KMS-11 (cell line): ENCODE measurements at regions not wholly inside any gene's neighbourhood (a gene's known extent, or its start where the extent isn't known, plus 50 kb on each side); places are given as distances from the start of the nearest gene placed in this dataset.

Experiments
- H2AFZ ChIP-seq: fragments of 200-600 bp; sonication (generic); 2 replicates; pipeline ENCODE4 v1.6.1; 2016; ENCODE audit warnings: antibody characterized with exemption, mixed run types, low read depth
- H3K27ac ChIP-seq: fragments of 200-600 bp; sonication (generic); 2 replicates; pipeline ENCODE4 v1.6.1; 2016; ENCODE audit warnings: mild to moderate bottlenecking, mixed run types
- H3K27me3 ChIP-seq: fragments of 200-600 bp; sonication (generic); 2 replicates; pipeline ENCODE4 v1.6.1; 2017; ENCODE audit warnings: mild to moderate bottlenecking, low read depth, mixed run types, moderate library complexity; ENCODE audit not compliant: insufficient read depth
- H3K36me3 ChIP-seq: fragments of 200-600 bp; sonication (generic); 2 replicates; pipeline ENCODE4 v1.6.1; 2017; ENCODE audit warnings: mild to moderate bottlenecking, mixed run types; ENCODE audit not compliant: insufficient read depth
- H3K4me1 ChIP-seq: fragments of 200-600 bp; sonication (generic); 2 replicates; pipeline ENCODE4 v1.6.1; 2016; ENCODE audit warnings: mild to moderate bottlenecking, low read depth, mixed run types; ENCODE audit not compliant: poor library complexity, severe bottlenecking
- H3K4me2 ChIP-seq: fragments of 200-600 bp; sonication (generic); 2 replicates; pipeline ENCODE4 v1.7.0; 2016; ENCODE audit warnings: mild to moderate bottlenecking, mixed run types
- H3K4me3 ChIP-seq: fragments of 200-600 bp; sonication (generic); IDR thresholded peaks from 2 replicates; pipeline ENCODE4 v1.6.1; 2017; ENCODE audit warnings: low read depth, low read length, mixed read lengths; ENCODE audit not compliant: insufficient read depth
- H3K79me2 ChIP-seq: fragments of 200-600 bp; sonication (generic); 2 replicates; pipeline ENCODE4 v1.6.1; 2016; ENCODE audit warnings: low read depth, mixed run types; ENCODE audit not compliant: insufficient read depth
- H3K9ac ChIP-seq: fragments of 200-600 bp; sonication (generic); 2 replicates; pipeline ENCODE4 v1.6.1; 2016; ENCODE audit warnings: mild to moderate bottlenecking, mixed run types
- H4K20me1 ChIP-seq: fragments of 200-600 bp; sonication (generic); 2 replicates; pipeline ENCODE4 v1.6.1; 2016; ENCODE audit warnings: mild to moderate bottlenecking, mixed run types; ENCODE audit not compliant: insufficient read depth
- TF ChIP-seq, protein P1 (sequence below): fragments of 200-600 bp; sonication (generic); conservative IDR thresholded peaks from 2 replicates; pipeline ENCODE4 v1.6.1; 2017; ENCODE audit warnings: low read depth, mild to moderate bottlenecking, antibody characterized with exemption, low read length, moderate library complexity, mixed read lengths

DNA sequence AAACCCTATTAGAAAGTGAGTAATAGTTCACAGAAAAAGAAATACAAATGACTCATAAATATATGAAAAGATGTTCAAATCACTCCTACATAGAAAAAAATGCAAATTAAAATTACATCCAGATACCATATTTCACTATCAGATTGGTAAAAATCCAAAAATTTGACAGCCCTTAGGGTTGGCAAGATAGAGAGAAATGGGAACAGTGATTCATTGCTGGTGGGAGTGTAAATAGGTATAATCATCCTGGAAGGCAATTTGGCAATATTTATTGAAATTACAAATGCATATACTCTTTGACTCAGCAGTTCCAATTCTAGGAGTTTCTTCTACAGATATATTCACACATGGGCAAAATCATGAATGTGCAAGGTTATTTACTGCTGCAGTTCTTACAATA, 273.5 kb downstream of the NR2F1-AS1 start:
- Histone ChIP-seq H3K36me3 (no peaks in the 10 kb centered on the region), H3K4me3 (no peak overlapping the region), H3K79me2 (no peaks in the 10 kb centered on the region), H3K27ac (no peak overlapping the region), H2AFZ (no peak overlapping the region), H4K20me1 (no peaks in the 10 kb centered on the region), H3K4me1 (no peaks in the 10 kb centered on the region), H3K27me3 (no peaks in the 10 kb centered on the region), H3K9ac (no peak overlapping the region), H3K4me2 (no peak overlapping the region)
- TF ChIP-seq, protein P1, sequence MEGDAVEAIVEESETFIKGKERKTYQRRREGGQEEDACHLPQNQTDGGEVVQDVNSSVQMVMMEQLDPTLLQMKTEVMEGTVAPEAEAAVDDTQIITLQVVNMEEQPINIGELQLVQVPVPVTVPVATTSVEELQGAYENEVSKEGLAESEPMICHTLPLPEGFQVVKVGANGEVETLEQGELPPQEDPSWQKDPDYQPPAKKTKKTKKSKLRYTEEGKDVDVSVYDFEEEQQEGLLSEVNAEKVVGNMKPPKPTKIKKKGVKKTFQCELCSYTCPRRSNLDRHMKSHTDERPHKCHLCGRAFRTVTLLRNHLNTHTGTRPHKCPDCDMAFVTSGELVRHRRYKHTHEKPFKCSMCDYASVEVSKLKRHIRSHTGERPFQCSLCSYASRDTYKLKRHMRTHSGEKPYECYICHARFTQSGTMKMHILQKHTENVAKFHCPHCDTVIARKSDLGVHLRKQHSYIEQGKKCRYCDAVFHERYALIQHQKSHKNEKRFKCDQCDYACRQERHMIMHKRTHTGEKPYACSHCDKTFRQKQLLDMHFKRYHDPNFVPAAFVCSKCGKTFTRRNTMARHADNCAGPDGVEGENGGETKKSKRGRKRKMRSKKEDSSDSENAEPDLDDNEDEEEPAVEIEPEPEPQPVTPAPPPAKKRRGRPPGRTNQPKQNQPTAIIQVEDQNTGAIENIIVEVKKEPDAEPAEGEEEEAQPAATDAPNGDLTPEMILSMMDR: no peak

DNA sequence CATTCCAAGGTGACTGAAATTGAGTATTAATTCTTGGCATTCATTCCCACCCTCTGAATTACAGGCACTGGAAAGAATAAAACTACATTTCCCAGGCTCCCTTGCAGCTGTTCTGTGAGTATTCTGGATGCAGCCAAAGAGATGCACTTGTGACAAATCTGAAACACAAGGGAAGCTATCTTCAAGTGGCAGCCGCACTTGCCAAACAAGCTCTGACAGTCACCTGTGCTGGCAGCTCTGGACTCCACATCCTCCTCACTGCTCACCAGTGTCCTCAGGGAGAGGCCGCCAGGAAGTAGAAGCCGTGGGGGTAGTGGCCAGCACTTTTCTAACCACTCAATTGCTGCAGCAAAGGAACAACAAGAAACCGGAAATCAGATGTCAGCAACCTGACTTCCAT, 275.0 kb downstream of the NR2F1-AS1 start:
- Histone ChIP-seq H2AFZ (no peak overlapping the region), H3K4me3 (no peak overlapping the region), H3K4me2 (no peak overlapping the region), H3K9ac (no peak overlapping the region), H3K79me2 (no peaks in the 10 kb centered on the region), H3K36me3 (no peaks in the 10 kb centered on the region), H3K27me3 (no peaks in the 10 kb centered on the region), H3K27ac (no peak overlapping the region), H3K4me1 (no peaks in the 10 kb centered on the region), H4K20me1 (no peaks in the 10 kb centered on the region)
- TF ChIP-seq, protein P1: no peak

DNA sequence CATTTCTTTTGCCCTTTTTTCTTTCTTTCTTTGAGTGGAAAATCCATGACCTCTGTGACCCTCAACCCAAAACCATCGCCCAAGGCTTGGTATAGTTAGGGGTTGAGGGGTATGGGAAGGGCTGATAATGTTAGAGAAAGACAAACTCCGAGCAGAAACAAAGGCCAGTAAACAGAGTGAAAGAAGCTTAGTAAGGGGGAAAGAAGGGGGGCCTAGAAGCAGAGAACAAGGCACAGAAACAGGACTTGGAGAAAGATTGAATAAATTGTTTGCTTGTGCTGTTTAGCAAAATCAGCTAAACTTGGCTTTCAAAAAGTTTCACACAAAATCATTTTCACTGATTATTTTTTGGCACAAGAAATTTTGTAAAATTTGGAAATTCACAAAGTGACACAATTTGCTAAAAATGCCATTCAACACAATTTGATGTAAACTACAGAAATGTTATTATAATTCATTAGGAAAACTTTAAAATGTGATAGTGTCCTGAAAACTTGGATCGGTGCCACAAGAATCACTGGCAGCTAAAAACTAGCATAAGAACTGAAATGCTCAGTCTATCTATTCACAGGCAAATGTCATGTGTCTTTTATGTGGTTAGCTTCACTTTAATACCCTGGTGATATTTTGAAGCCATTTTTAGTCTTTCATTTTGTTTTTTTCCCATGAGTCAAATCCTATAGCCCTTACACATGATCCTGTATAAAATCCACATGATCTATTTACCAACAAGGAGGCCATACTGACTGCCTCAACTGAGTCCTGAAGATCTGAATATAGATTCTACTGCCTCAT, 276.4 kb downstream of the NR2F1-AS1 start:
- TF ChIP-seq, protein P1: no peak
- no peak overlapping the region for H3K27ac ChIP-seq
- H3K27me3 ChIP-seq: no peaks in the 10 kb centered on the region
- no peak overlapping the region for H3K9ac ChIP-seq
- no peaks in the 10 kb centered on the region for H4K20me1 ChIP-seq
- H3K4me1 ChIP-seq: no peaks in the 10 kb centered on the region
- H3K4me2 ChIP-seq: no peak overlapping the region
- H2AFZ ChIP-seq: no peak overlapping the region
- no peaks in the 10 kb centered on the region for H3K79me2 ChIP-seq
- H3K4me3 ChIP-seq: no peak overlapping the region
- H3K36me3 ChIP-seq: no peaks in the 10 kb centered on the region

DNA sequence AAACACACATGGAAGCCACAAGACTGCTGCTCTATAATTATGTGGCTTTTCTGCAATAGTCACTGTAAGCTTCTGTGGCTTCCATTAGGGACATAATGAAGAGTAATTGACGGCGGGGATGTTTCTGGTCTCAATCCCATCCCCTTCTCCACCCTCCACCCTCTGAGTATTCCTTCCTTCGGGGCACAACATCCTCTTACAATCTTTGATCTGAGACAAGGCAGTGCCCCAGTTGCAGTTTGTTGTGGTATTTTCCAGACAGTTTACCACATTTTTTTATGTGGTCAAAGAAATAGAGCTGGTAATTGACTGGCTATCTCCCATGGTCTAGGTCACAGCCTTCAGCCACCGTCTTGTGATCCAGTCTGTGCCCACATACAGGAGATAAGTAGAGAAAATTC, 277.7 kb downstream of the NR2F1-AS1 start:
- Histone ChIP-seq H3K27me3 (no peaks in the 10 kb centered on the region), H3K4me1 (no peaks in the 10 kb centered on the region), H2AFZ (no peak overlapping the region), H3K4me2 (no peak overlapping the region), H3K36me3 (no peaks in the 10 kb centered on the region), H3K4me3 (no peak overlapping the region), H3K9ac (no peak overlapping the region), H3K27ac (no peak overlapping the region), H3K79me2 (no peaks in the 10 kb centered on the region), H4K20me1 (no peaks in the 10 kb centered on the region)
- TF ChIP-seq, protein P1: no peak
